ENCODE measurements at regions not wholly inside any gene's neighbourhood (a gene's known extent, or its start where the extent isn't known, plus 50 kb on each side); places are given as distances from the start of the nearest gene placed in this dataset.

- Histone ChIP-seq H4K20me1 (replicated peaks; ENCODE audit: control insufficient read depth, insufficient read depth, low read length) (no peaks in the 10 kb centered on the region), H3K9me1 (ENCODE audit: control insufficient read depth, insufficient read depth, low read length) (no peaks in the 10 kb centered on the region), H3K79me2 (ENCODE audit: control insufficient read depth, insufficient read depth, low read length) (no peaks in the 10 kb centered on the region), H3K4me2 (ENCODE audit: insufficient read depth, low read length) (no peak overlapping the region), H3K9ac (ENCODE audit: insufficient read depth in 1 of 2, low read depth in 2 of 2, low read length in 2 of 2) (no peak overlapping the region), H3K9me3 (replicated peaks; ENCODE audit: control insufficient read depth, insufficient read depth, low read depth, low read length) (no peaks in the 10 kb centered on the region), H3K27ac (ENCODE audit: extremely low read depth, low read depth, low read length) (peak overlapping the region; percentile 50; the same call in 2 of the 3 replicates), H3K27me3 (ENCODE audit: control insufficient read depth in 2 of 2, insufficient read depth in 2 of 2, low read length in 2 of 2) (no peaks in the 10 kb centered on the region), H2AFZ (ENCODE audit: low read depth, low read length) (peak overlapping the region; percentile 75), H3K36me3 (ENCODE audit: control insufficient read depth, insufficient read depth, low read length) (no peaks in the 10 kb centered on the region), H3K4me1 (replicated peaks in 1 of 2; ENCODE audit: control insufficient read depth in 2 of 2, insufficient read depth in 2 of 2, low read length in 2 of 2) (peaks cover 26 to 44% of the 10 kb centered on the region in 2 experiments), H3K4me3 (no peak overlapping the region)
- ATAC-seq (peak; percentile 98), DNase-seq (ENCODE audit: extremely low read depth in 1 of 4, low spot score in 3 of 4) (peak; percentile 67 to 87 (median 75)), FAIRE-seq (peak; percentile 97)
- intact Hi-C loops (cut with micrococcal nuclease) = no loop called here
- ChIA-PET POLR2A (no interaction called here), CTCF (ENCODE audit: low intra/inter-chr PET ratio) (no interaction called here)
- BruUV-seq (replicated peaks) = no TSS peak
- in situ Hi-C loops (cut with MboI) = no loop called here
- WGBS (ENCODE audit: insufficient coverage, low coverage, missing lambda C conversion rate) = 21% methylated on average over 5 of the region's 5 CpGs
- TF ChIP-seq RBM34 (IDR thresholded peaks at IDR 0.05; ENCODE audit: borderline replicate concordance, insufficient read depth, low read length) = no peak
- peak; percentile 48; the same call in 1 of the 2 replicates for TF ChIP-seq CBFA2T3 (IDR thresholded peaks at IDR 0.05)
- no peak for TF ChIP-seq THRA (IDR thresholded peaks at IDR 0.05)
- TF ChIP-seq SRF (CRISPR knock-in tag; IDR thresholded peaks at IDR 0.05) = no peak
- TF ChIP-seq HDAC2 (IDR thresholded peaks at IDR 0.05) = peak; percentile 66; the same call in 1 of the 2 replicates
- no peak for TF ChIP-seq NR2F6 (CRISPR knock-in tag; IDR thresholded peaks at IDR 0.05)
- peak; percentile 70 for TF ChIP-seq SMAD4 (CRISPR knock-in tag; conservative IDR thresholded peaks at IDR 0.05)
- TF ChIP-seq NR4A1 (CRISPR knock-in tag; IDR thresholded peaks at IDR 0.05) = no peak
- TF ChIP-seq NR4A1 (tag; IDR thresholded peaks at IDR 0.05) = peak; percentile 72; the same call in 1 of the 2 replicates
- TF ChIP-seq, protein P1, sequence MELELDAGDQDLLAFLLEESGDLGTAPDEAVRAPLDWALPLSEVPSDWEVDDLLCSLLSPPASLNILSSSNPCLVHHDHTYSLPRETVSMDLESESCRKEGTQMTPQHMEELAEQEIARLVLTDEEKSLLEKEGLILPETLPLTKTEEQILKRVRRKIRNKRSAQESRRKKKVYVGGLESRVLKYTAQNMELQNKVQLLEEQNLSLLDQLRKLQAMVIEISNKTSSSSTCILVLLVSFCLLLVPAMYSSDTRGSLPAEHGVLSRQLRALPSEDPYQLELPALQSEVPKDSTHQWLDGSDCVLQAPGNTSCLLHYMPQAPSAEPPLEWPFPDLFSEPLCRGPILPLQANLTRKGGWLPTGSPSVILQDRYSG (tag; conservative IDR thresholded peaks at IDR 0.05; ENCODE audit: low read depth) = 0 out of 2 replicates have a peak, but pooled peaks have one; percentile 65
- peak; percentile 36; the same call in 1 of the 2 replicates for TF ChIP-seq SOX6 (IDR thresholded peaks at IDR 0.05)
- TF ChIP-seq, protein P2, sequence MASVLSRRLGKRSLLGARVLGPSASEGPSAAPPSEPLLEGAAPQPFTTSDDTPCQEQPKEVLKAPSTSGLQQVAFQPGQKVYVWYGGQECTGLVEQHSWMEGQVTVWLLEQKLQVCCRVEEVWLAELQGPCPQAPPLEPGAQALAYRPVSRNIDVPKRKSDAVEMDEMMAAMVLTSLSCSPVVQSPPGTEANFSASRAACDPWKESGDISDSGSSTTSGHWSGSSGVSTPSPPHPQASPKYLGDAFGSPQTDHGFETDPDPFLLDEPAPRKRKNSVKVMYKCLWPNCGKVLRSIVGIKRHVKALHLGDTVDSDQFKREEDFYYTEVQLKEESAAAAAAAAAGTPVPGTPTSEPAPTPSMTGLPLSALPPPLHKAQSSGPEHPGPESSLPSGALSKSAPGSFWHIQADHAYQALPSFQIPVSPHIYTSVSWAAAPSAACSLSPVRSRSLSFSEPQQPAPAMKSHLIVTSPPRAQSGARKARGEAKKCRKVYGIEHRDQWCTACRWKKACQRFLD (CRISPR knock-in tag; IDR thresholded peaks at IDR 0.05) = peak; percentile 60; the same call in 1 of the 2 replicates
- TF ChIP-seq, protein P3, sequence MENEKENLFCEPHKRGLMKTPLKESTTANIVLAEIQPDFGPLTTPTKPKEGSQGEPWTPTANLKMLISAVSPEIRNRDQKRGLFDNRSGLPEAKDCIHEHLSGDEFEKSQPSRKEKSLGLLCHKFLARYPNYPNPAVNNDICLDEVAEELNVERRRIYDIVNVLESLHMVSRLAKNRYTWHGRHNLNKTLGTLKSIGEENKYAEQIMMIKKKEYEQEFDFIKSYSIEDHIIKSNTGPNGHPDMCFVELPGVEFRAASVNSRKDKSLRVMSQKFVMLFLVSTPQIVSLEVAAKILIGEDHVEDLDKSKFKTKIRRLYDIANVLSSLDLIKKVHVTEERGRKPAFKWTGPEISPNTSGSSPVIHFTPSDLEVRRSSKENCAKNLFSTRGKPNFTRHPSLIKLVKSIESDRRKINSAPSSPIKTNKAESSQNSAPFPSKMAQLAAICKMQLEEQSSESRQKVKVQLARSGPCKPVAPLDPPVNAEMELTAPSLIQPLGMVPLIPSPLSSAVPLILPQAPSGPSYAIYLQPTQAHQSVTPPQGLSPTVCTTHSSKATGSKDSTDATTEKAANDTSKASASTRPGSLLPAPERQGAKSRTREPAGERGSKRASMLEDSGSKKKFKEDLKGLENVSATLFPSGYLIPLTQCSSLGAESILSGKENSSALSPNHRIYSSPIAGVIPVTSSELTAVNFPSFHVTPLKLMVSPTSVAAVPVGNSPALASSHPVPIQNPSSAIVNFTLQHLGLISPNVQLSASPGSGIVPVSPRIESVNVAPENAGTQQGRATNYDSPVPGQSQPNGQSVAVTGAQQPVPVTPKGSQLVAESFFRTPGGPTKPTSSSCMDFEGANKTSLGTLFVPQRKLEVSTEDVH (IDR thresholded peaks at IDR 0.05; ENCODE audit: low read depth, partially characterized antibody) = no peak
- no peak for TF ChIP-seq SMC3 (conservative IDR thresholded peaks at IDR 0.05; ENCODE audit: insufficient read depth, low read depth, low read length)
- TF ChIP-seq PHTF2 (CRISPR knock-in tag; IDR thresholded peaks at IDR 0.05) = no peak
- TF ChIP-seq CREM (IDR thresholded peaks at IDR 0.05; ENCODE audit: low read depth) = no peak
- no peak for TF ChIP-seq RB1 (IDR thresholded peaks at IDR 0.05; ENCODE audit: low read depth)
- TF ChIP-seq LCOR (CRISPR knock-in tag; IDR thresholded peaks at IDR 0.05) = no peak
Measured at GRCh38 chr2:71748227-71748626, 294.9 kb downstream of the DYSF start.

Measured in K562 (cell line).